ENCODE measurements at regions not wholly inside any gene's neighbourhood (a gene's known extent, or its start where the extent isn't known, plus 50 kb on each side); places are given as distances from the start of the nearest gene placed in this dataset.

DNA sequence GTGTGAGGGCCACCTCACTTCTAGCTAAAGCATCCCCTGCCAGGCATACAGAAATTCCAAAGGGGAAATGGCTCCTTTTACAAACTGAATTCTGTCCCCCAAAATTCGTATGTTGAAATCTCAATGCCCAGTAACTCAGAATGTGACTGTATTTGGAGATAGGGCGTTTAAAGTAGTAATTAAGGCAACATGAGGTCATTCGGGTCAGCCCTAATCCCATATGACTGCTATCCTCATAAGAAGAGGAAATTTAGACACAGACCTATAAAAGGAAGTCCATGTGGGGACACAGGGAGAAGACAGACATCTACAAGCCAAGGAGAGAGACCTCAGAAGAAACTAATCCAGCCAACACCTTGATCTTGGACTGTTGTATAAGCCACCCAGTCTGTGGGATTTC, 119.1 kb downstream of the CHST1 start:
- no peak for TF ChIP-seq POLR2A (IDR thresholded peaks at IDR 0.05)
- TF ChIP-seq, protein P1, sequence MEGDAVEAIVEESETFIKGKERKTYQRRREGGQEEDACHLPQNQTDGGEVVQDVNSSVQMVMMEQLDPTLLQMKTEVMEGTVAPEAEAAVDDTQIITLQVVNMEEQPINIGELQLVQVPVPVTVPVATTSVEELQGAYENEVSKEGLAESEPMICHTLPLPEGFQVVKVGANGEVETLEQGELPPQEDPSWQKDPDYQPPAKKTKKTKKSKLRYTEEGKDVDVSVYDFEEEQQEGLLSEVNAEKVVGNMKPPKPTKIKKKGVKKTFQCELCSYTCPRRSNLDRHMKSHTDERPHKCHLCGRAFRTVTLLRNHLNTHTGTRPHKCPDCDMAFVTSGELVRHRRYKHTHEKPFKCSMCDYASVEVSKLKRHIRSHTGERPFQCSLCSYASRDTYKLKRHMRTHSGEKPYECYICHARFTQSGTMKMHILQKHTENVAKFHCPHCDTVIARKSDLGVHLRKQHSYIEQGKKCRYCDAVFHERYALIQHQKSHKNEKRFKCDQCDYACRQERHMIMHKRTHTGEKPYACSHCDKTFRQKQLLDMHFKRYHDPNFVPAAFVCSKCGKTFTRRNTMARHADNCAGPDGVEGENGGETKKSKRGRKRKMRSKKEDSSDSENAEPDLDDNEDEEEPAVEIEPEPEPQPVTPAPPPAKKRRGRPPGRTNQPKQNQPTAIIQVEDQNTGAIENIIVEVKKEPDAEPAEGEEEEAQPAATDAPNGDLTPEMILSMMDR (IDR thresholded peaks at IDR 0.05 in 4 of 5, conservative IDR thresholded peaks at IDR 0.05 in 1 of 5): no peak
